NK-92 treated with Interleukin-12 subunit alpha and Interleukin-12 subunit beta, amount 100 ng/mL, for 24 hours (cell line): ENCODE measurements at regions not wholly inside any gene's neighbourhood (a gene's known extent, or its start where the extent isn't known, plus 50 kb on each side); places are given as distances from the start of the nearest gene placed in this dataset.
A peak's percentile ranks its signal among the peaks of the same experiment; 100 is the strongest.
"Not testable (repeated sequence)": the region's sequence is repeated elsewhere in the genome, so short reads cannot be mapped to it uniquely, and the experiment has no call there.

ENCODE experiments used
- DNase-seq: peaks from one replicate; lab custom pipeline; 2025; lab: John Stamatoyannopoulos, UW

DNA sequence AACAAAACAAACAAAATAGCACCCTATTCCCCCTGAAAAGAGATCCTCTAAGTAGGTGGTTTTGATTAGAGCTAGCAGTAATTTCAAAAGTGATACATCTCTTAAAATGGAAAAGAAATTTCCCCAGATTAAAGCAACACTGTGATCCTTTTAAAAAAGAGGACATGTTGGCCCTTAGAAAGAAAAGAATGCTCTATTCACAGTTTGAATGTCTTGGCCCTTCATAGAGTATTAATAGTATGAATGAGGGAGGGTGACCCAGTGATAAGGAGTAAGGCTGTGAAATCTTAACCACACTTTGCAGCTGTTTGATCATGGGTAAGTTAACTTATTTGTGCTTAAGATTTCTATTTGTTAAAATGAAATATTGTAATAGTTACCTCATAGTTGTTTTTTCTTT lies 467.7 kb upstream of the MEF2C start:
- DNase-seq: no peak

DNA sequence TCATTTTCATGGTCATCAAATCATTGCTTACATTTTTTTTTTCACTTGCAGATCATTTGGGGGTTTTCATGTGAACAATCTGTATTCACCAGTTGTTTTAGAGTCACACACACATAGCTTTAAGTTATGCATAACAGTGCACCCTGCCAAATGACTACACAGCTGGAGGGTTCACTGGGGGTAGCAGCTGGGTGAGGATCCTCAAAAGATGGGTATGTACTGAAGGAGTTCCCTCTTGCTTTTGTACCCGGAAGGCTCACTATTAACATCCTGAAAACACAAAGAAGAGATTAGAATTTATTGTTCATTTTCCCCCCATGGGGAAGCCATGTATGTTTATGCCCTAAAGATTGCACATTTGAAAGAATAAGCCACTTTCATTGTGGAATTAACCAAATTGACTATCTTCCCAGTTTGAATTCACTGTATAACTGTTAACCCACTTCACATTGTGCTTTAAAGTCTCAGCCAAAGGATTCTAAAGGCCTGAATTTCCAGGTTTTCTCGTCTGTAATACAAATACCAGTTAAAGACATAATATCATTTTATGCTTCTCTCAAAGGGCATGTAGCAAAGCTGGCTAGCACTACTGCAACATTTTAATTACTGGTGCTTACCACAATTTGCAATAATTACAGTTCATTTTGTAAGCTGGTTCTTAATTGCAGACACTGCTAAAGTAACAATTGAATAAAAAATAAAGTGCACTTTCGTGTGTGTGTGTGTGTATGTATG lies 466.4 kb upstream of the MEF2C start:
- DNase-seq: no peak

DNA sequence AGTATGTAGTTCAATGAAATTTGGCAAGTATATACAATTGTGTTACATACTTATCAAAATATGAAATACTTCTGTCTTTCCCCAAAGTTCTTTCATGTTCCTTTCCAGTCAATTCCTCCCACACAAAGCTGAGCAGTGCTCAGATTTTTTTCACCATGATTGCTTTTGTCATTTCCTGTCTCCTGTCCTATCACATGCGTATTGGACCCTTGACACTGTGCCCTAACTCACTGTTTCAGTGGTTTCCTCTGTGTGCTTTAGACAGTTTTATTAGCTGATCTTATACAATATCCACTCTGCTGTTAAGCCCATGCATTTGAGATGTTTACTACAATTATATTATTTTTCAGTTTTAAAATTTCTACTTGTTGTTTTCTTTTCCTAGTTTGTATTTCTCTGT lies 463.6 kb upstream of the MEF2C start:
- no peak for DNase-seq

- DNase-seq: no peak
Observed at GRCh38 chr5:89343666-89344065, 460.7 kb upstream of the MEF2C start.

- DNase-seq: no peak
Observed at GRCh38 chr5:89342106-89342876, 459.3 kb upstream of the MEF2C start.

DNA sequence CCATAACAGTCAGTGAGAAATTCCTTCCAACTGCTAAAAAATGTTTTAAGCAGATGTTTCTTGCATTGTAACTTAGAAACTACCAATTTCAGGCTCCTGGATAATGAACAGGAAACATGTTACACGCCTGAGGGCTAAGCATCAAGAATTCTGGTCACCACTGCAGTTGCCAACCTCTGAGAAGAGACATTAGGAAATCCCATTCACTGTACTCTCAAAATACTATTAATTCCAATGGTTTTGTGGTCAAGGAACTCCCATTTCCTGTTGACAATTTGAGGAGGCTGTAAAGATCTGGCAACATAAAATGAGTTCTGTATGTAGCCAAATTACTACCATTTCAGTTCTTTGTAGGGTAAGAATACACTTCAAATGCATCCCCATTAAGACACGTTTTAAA lies 456.0 kb upstream of the MEF2C start:
- no peak for DNase-seq

GRCh38 chr5:89336111-89336510 lies 453.1 kb upstream of the MEF2C start:
- no peak for DNase-seq

DNA sequence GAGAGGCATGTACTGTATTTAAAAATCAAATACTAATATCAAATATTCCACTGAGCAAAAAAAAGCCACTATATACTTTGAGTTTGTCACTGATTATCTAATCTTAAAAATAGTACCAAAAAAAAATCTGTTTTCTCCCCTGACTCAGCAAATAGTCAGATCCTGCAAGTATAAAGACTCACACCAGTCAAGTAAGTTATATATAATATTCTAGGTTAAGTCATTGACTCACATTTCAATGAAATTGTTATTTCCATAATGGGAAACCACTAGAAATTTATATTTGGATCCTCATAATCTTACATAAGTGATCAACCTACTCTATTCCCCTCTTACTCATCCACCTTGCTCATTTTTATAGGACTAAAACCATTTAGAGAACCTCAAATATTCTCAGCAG lies 447.2 kb upstream of the MEF2C start:
- no peak for DNase-seq

GRCh38 chr5:89327608-89328007 lies 444.6 kb upstream of the MEF2C start:
- DNase-seq: no peak

GRCh38 chr5:89324990-89325389 lies 442.0 kb upstream of the MEF2C start:
- DNase-seq: no peak

- no peak for DNase-seq
Observed at GRCh38 chr5:89320421-89321277, 437.7 kb upstream of the MEF2C start.

GRCh38 chr5:89317838-89318237 lies 434.9 kb upstream of the MEF2C start:
- DNase-seq: not testable (repeated sequence)

- DNase-seq: no peak
Observed at GRCh38 chr5:89315286-89316100, 432.5 kb upstream of the MEF2C start.

DNA sequence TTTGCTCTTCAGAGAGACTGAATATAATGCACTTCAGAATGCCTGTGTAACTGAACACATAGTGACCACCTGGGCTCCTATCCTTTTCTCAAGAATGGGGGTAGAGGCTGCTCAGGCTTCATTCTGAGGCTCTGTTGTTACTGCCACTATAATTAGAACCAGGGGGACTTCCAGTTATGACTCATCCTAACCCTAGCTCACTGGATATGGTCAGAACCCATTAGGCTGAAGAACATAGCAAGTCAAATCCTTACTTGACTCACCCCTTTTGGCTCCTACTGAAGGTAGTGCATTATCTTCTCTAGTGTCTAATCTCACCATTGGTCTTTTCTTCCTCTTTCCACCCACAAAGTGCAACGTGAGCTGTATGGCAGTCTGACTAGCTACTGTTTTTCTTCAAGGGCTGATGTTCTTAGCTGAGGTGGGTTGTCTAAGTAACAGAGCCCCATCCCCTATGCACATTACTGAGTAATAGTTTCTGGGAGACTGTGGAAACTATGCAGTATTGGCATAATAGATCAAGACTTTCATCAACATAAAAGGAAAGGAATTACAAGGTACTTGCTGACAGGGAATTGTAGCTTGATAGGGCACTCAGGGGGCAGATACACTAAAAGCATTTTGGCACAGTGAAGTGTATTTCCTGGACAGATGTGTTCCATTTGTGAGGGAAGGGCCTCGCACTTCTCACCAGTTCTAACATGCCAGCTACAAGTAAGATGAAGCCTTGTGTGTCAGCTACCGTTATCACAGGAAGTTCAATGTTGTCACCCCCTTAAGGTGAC lies 431.0 kb upstream of the MEF2C start:
- DNase-seq: peak; percentile 7

DNA sequence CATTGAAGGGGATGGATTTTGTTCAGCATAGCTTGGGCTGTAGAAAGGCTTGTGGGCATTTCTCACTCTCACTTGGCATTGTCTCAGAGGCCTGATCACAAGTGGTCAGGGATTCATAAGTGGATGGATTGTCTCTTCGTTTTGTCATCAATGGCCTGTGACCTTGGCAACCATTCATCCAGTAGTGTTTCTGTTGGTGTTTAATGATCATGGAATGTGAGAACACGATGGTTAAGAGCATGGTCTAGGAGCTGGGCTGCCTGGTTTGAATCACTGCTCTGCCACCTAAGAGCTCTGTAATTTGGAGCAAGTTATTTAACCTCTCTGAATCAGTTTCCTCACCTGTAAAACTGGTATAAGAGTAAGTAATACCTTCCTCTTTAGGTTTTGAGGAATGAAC lies 430.1 kb upstream of the MEF2C start:
- DNase-seq: no peak

DNA sequence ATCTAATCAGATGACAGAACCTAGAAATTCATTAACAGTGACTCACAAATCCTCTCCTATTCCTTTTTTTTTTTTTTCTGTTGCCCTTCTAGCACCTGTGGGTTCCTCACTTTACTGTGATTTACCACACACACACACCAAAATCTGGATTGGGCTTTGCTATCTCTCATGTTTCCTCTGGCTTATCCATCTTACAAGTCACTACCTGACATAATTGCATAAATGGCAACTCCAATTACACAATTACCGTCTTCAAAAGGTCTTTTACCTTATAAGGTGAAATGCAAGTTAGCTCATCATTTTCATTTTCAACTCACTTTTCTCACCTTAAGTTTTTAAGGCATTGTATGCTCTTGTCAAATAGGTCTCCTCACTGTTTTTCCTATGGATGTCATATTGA lies 426.3 kb upstream of the MEF2C start:
- no peak for DNase-seq

GRCh38 chr5:89308606-89309040 lies 425.6 kb upstream of the MEF2C start:
- no peak for DNase-seq

DNA sequence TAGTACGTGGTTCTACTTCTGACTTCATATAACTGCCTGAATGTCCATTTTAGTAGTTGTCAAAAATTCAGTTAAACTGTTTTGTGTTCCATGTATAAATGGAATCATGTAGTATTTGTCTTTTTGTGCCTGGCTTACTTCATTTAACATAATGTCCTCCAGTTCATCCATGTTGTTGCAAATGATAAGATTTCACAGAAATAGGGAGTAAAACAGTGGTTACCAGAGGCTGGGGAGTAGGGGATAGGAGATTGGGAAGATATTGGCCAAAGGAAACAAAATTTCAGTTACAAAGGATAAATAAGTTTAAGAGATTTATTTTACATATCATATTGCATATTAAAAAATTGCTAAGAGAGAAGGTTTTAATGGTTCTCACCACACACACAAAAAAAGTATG lies 425.0 kb upstream of the MEF2C start:
- no peak for DNase-seq

DNA sequence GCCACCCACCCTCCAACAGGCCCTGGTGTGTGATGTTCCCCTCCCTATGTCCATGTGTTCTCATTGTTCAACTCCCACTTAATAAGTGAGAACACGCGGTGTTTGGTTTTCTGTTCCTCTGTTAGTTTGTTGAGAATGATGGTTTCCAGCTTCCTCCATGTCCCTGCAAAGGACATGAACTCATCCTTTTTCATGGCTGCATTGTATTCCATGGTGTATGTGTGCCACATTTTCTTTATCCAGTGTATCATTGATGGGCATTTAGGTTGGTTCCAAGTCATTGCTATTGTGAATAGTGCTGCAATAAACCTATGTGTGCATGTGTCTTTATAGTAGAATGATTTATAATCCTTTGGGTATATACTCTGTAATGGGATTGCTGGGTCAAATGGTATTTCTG lies 424.2 kb upstream of the MEF2C start:
- not testable (repeated sequence) for DNase-seq

DNA sequence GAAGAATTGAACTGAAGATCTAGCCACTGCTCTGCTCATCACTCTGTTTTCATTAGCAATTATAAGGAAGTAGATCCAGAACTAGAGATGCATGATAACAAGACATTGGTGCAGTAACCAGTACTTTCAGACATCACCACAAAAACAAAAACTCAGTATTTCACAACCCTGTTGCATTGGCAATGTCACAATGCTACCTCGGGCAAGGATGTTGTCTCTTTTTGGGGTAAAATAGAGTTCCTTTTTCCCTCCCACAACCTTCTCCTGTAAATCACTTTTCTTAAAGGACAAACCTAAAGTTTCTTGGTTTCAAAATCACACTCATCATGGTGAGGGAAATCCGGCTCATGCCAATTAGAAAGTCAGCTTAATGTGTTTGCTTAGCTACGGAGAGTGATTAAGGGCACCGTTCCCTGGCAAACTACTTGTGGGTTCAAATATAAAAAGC lies 420.1 kb upstream of the MEF2C start:
- no peak for DNase-seq
